GM18508 (cell line): ENCODE measurements at regions not wholly inside any gene's neighbourhood (a gene's known extent, or its start where the extent isn't known, plus 50 kb on each side); places are given as distances from the start of the nearest gene placed in this dataset.
"Not testable (repeated sequence)": the region's sequence is repeated elsewhere in the genome, so short reads cannot be mapped to it uniquely, and the experiment has no call there.

Experiments
- ATAC-seq: cut with Tn5 transposase; IDR thresholded peaks from one replicate; pipeline ENCODE4 v1.9.1; 2021; ENCODE audit warnings: moderate number of reproducible peaks; ENCODE audit not compliant: insufficient read depth, unreplicated experiment

DNA sequence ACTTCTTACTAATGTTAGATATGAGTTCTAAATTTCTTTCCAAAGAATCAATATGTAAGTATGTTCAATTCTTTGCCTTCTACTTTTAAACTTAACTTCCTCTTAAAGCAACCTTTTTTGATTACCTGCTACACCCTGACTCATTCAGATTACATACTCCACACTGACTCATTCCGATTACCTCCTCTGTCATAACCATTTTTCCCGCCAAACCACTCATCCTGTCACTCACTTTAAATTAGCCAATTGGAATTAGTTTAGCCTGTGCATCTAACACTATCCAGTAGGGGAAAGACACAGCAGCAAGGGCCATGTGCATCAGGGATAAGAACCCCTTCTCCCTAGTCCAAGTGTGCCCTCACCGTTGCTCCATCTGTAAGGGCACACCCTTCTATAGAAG, 815.5 kb downstream of the BRINP3 start:
- no peak for ATAC-seq

DNA sequence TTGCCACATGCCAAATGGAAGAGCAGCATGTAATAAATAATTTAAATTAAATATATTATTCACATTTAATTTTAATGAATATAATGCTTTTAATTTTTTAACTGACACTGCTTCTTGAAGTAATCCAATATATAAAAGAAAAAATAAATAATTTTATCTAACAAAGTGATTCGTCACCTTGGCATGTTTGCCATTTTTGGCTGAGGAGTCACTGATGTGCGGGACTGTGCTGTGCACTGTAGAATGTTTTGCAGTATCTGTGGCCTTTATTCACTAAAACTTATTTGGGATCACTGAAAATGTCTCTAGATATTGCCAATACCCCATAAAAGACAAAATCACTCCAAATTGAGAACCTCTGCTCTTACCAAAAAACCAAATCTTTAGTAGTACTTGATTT, 807.8 kb downstream of the BRINP3 start:
- ATAC-seq = no peak

DNA sequence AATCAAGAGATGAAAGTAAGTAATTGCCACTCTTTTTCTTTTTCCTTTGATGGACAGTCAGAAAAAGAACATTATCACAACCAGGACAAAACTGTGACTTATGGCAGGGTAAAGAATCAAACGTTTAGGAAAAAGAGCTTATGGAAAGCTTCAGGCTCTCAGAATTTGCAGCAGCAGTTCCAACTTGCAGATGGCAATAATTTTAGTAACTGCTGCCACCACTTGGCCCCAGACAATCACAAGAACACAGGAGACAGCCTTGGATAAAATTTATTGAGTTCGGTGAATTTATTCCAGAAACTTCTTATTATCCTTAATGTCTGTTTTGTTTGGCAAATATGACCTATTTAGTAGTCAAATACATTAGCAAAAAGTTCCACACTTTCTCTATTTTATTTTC, 804.4 kb downstream of the BRINP3 start:
- no peak for ATAC-seq

DNA sequence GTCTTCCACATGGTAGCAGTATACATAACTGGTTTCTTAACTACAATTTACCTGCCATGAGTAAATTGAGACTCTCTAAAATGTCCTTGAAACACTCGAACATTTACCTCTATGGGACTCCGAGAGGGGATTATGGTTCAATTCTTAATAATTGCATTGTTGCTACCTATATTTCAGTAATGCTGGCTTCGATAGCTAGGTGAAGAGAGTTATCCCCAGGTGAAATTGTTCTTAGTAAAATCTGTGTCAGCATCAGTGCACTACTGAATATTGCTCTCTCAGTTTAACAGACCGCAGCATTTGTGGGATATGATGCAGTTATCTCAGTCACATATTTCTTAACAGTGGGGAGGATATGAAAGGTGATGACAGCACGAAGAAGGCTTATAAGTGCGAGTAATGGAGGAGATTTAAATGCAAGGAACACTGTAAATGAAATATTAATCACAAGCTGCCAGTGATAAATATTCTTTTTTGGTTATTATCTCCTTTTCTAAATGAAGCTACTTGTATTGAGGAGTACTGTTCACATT, 801.9 kb downstream of the BRINP3 start:
- no peak for ATAC-seq

DNA sequence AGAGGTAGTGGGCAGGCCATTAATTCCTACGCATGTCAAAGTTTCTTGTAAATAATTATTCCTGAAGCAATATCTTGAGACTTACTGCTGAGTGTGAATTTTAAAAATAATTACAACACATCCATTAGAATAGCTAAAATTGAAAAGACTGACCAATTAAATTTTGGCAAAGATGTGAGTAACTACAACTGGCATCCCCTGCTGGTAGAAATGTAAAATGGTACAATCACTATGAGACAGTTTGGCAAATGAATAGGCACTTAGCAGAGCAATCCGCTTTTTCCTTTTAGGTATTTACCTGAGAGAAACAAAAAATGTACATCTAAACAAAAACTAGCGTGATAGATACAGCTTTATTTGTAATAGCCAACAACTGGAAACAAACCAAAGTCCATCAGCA, 798.9 kb downstream of the BRINP3 start:
- ATAC-seq = no peak

DNA sequence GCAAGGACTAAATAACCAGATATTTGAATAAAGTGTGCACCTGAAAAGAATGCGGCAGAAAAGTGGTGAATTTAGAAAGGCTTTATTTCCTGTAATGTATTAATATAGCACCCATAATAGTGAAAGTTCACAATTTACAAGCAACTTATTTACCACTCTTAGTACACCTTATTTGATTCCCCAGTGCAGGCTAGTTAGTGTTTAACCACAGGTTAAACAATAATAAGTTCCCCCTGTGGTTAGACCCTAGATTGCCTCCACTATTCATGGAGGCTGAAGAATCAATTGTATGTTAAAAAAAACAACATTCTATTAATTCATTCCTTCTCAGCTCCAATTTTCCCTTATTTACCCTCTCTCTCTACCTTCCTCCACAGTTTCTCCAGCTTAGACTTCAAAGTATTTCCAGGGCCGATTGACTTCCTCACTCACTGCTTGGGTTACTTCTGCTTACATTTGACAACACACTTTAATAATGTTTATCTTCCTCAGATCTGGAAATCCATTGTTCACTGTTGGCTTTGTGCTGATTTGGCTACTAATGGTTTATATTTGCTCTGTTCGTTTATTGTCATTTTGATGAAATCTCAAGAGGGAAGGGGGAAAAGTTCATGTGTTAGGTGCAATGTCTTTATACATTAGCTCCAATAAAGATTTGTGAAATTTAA, 796.3 kb downstream of the BRINP3 start:
- ATAC-seq = no peak

DNA sequence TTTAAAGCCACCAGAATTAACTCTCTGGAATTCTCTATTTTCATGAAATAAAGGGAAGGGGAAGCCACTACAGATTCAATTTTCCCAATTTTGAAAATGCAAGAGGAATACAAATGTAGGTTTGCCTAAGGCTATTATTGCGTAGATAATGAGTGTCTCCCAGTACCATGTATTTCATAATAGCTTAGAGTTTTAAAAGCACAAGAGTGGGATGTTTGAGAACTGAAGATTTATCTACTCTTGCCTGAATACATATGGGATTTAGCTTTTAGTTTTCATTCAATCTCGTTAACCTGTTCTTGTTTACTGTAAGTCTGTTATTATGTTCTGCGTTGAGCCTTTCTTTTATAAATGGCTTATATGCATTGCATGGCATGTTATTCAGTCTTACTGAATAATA, 795.1 kb downstream of the BRINP3 start:
- ATAC-seq = no peak

DNA sequence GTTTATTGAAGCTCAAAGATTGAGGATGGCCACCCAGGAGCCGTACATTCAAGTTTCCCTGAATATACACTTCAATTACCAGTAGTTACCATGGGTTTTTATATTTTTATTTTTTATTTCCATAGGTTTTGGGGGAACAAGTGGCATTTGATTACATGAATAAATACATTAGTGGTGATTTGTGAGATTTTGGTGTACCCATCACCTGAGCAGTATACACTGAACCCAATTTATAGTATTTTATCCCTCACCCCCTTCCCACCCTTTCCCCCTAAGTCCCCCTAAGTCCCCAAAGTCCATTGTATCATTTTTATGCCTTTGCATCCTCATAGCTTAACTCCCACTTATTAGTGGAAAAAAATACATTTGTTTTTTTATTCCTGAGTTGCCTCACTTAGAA, 791.4 kb downstream of the BRINP3 start:
- ATAC-seq = no peak

DNA sequence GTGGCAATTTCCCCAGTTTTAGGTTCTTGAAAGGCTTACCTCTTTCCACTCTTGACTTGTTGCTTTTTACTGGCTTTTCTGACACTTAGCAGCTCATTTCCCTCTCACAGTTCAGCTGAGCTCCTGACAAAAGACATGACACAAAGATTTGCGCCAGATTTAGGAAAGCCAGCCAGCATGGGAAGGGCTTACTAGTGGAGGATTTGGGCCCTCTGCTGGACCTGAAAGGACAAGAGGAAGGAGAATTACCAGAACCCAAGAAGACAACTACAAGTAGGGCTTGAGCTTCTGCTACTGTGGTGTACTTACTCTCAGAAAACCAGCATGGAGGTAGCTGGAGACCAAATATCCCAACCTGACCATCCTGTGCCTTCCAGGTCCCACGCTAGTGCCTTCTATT, 784.5 kb downstream of the BRINP3 start:
- ATAC-seq = no peak

DNA sequence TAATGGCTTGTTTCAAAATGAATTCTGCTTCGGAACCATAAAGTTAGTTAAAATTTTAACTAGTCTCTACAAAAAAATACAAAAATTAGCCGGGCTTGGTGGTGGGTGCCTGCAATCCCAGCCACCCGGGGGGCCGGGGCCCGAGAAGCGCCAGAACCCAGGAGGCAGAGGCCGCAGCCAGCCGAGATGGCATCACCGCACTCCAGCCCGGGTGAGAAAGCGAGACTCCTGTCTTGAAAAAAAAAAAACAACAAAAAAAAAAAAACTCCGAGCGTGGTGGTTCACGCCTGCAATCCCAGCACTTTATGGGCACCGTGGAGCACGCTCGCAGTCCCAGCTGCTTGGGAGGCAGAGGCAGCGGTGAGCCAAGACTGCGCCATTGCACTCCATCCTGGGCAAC, 781.4 kb downstream of the BRINP3 start:
- no peak for ATAC-seq

DNA sequence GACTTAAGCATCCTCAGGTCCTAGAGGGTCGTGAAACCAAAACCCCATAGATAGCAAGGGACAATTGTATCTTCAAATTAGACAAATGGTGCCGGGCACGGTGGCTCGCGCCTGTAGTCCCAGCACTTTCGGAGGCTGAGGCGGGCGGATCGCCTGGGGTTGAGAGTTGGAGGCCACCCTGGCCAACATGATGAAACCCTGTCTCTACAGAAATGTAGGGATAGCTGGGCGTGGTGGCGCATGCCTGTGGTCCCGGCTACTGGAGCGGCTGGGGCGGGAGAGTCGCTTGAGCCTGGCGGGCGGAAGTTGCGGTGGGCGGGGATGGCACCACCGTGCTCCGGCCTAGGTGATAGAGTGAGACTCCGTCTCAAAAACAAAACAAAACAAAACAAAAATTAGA, 780.6 kb downstream of the BRINP3 start:
- ATAC-seq = no peak

DNA sequence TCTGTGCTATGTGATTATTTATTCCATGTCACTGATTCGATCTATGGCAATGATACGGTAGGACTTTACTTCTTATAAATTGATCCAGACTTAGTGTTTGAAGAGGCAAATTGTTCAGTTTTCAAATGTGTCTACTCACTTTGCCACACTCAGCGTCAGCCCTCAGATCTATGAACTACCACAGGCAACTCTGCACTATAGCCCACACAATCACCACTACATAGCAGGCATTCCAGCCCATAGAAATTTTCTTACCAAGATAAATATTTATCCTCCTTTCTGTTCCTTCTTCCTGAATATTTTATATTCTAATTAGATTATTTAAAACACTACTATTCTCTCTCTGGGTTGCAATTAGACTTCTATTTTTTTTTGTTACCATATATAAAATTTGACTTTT, 776.1 kb downstream of the BRINP3 start:
- ATAC-seq = no peak

DNA sequence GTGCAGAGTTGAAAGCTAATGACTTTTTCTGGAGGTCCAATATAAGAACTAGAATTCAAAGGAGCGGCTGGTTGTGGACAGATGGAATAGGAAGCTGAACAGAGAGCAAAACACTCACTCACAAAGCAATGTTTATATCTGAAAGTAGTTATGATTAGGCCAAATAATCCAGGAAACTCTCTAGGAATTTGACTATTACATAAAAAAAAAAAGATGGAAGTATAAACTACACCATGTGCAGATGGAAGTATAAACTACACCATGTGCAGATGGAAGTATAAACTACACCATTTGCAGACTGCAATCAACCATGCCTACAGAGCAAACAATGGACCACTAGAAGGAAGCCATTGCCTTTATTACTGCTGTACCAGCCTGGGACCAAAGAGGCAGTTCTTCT, 771.1 kb downstream of the BRINP3 start:
- ATAC-seq = no peak

DNA sequence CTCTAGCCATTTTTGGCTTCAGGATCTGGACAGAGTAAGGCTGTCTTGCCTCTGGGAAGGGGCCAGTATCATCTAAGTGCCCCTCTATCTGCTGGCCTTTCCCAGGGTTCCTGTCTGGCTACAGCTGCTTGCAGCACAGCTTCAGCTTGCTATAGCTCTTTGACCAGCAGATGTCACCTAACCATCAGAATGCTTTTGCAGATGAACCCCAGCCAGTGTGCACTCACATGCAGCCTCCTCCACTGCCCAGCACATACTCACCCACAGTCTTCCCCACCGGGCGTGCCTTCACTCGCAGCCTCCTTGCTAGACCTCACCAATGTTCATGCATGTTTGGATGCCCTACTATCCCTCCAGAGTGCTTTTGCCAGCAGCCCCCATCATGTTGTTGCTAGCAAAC, 769.0 kb downstream of the BRINP3 start:
- no peak for ATAC-seq

DNA sequence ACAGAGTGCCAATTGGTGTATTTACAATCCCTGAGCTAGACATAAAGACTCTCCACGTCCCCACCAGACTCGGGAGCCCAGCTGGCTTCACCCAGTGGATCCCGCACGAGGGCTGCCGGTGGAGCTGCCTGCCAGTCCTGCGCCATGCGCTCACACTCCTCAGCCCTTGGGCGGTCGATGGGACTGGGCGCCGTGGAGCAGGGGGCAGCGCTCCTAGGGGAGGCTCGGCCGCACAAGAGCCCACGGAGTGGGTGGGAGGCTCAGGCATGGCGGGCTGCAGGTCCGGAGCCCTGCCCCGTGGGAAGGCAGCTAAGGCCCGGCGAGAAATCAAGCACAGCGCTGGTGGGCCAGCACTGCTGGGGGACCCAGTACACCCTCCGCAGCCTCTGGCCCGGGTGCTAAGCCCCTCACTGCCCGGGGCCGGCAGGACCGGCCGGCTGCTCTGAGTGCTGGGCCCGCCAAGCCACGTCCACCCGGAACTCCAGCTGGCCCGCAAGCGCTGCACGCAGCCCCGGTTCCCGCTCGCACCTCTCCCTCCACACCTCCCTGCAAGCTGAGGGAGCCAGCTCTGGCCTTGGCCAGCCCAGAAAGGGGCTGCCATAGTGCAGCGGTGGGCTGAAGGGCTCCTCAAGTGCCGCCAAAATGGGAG, 759.4 kb downstream of the BRINP3 start:
- ATAC-seq = not testable (repeated sequence)

DNA sequence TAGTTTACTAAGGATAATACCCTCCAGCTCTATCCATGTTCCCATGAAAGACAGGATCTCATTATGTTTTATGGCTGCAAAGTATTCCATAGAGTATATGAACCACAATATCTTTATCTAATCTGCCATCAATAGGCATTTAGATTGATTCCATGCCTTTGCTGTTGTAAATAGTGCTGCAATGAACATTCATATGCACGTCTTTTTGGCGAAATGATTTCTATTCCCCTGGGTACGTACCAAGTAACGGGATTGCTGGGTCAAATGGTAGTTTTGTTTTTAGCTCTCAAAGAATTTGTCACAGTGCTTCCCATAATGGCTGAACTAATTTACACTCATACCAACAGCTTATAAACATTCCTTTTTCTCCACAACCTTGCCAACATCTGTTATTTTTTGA, 750.9 kb downstream of the BRINP3 start:
- no peak for ATAC-seq

DNA sequence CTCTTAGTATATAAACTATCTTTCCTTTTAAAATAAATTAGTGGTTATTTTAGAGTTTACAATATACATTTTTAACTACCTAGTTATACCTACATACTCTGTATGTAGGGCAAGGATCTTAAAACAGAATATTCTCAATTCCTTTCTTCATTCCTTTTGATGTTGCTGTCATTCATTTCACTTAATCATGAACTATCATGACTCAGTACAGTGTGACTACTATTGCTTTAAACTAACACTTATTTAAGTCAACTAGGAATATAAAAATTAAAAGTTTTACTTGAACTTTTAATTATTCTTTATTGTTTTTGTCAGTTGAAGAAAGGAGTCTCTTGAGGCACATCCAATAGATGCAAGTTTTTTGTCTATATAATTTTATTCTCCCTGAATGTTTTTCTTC, 726.4 kb downstream of the BRINP3 start:
- no peak for ATAC-seq

DNA sequence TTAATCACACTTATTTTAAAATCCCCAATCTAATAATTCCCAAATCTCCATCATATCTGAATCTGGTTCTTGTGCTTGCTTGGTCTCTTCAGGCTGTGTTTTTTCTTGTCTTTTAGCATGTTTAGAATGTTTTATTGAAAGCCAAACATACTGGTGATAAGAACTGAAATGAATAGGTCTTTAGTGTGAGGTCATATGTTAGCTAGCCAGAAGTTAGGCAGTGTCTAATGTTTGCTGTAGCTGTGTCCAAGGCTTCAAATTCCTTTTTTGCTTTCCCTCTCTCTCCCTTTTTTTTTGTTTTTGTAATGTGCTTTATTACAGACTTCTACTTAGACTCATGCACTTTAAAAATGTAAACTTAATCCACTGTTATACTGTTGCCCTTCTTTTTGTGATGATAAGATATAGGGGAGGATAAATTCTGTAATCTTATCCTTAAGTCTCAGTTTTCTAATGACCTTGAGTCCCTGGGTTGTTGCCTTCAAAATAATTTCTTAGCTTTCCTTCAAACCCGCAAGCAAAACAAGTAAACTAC, 725.1 kb downstream of the BRINP3 start:
- no peak for ATAC-seq

DNA sequence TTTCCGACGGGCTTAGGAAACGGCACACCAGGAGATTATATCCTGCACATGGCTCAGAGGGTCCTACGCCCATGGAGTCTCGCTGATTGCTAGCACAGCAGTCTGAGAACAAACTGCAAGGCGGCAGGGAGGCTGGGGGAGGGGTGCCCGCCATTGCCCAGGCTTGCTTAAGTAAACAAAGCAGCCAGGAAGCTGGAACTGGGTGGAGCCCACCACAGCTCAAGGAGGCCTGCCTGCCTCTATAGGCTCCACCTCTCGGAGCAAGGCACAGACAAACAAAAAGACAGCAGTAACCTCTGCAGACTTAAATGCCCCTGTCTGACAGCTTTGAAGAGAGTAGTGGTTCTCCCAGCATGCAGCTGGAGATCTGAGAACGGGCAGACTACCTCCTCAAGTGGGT, 722.6 kb downstream of the BRINP3 start:
- not testable (repeated sequence) for ATAC-seq

DNA sequence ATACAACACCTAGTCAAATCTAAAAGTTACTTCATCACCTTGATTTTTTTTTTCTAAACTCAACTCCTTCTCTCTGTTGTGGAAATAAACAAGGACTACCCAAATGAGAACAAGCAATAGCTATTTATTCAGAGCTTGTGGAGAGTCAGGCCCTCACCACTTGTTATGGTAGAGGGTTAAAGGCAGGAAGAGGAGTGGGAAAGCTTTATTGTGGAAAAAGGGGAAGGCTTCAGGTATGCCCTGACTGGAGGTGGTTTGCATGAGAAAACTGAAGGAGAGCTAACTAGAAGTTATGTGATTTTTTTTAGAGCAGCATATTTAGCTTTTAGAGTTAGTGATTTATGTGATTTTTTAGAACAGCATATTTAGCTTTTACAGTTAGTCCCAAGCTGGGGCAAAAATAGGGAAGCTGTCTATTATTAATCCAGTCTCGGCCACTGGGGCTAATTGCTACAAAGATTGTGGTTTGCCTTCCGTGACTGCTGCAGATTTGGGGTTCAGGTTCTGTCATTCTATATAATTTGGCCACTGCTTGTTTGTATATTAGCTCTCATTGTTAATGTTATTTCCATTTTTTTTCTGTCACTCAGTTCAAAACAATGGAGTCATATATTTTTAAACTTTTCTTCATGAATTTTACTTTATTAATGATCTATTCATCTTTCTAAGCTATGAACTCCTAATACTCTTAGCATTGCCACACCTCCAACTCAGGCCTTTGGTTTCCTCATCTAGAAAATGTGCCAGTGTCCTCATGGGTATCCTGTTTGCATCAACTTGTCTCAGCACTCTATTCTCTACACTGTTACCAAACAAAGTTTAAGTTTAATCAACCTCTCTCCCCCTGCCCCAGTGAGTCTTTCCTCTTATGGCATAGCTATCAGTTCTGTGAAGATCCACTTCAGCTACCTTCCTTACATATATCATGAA, 713.0 kb downstream of the BRINP3 start:
- ATAC-seq = no peak

DNA sequence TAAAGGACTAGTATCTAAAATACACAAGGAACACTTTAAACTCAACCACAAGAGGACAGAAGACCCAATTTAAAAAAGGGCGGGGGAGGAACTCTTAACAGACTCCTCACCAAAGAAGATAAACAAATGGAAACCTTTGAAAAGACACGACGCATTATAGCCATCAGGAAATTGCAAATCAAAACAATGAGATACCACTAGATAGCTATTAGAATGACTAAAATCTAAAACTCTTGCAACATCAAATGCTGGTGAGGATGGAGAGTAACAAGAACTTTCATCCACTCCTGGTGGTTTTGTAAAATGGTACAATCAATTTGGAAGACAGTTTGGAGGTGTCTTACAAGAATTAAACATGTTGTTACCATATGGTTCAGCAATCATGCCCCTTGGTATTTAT, 708.2 kb downstream of the BRINP3 start:
- no peak for ATAC-seq
